IPS DF 6.9 (cell line): ENCODE measurements at regions not wholly inside any gene's neighbourhood (a gene's known extent, or its start where the extent isn't known, plus 50 kb on each side); places are given as distances from the start of the nearest gene placed in this dataset.

Experiments used
- DNase-seq: peaks from one replicate; pipeline ENCODE4 v3.0.0-alpha.2; 2013; ENCODE audit warnings: low read depth, low spot score
- H3K27ac ChIP-seq: one replicate; pipeline ENCODE4 v1.5.1; 2013; ENCODE audit warnings: low read length, control low read depth
- H3K27me3 ChIP-seq: 2 replicates; pipeline ENCODE4 v1.6.1; 2013; ENCODE audit warnings: mild to moderate bottlenecking, low read length; ENCODE audit not compliant: control insufficient read depth, insufficient read depth
- H3K36me3 ChIP-seq: 2 replicates; pipeline ENCODE4 v1.6.1; 2013; ENCODE audit warnings: low read length; ENCODE audit not compliant: control insufficient read depth, insufficient read depth
- H3K4me1 ChIP-seq: 2 replicates; pipeline ENCODE4 v1.6.1; 2013; ENCODE audit warnings: low read length; ENCODE audit not compliant: control insufficient read depth, insufficient read depth
- H3K4me3 ChIP-seq: 2 replicates; pipeline ENCODE4 v1.5.1; 2013; ENCODE audit warnings: mild to moderate bottlenecking, low read length
- H3K9me3 ChIP-seq: 2 replicates; pipeline ENCODE4 v1.6.1; 2013; ENCODE audit warnings: low read length, inconsistent platforms; ENCODE audit not compliant: control insufficient read depth, insufficient read depth
- WGBS: extraction: QIAGEN DNeasy Blood & Tissue Kit; methylation state at CpG from one replicate; pipeline ENCODE4 v1.1.7; 2013; ENCODE audit warnings: mixed read lengths, missing lambda C conversion rate; ENCODE audit not compliant: insufficient read length, insufficient coverage; 5-methylcytosine and 5-hydroxymethylcytosine counted together

GRCh38 chr2:116487336-116487735 lies 1327.2 kb upstream of the DDX18 start:
- WGBS = no CpG with 5 or more reads among the region's 1 CpG
- no peaks in the 10 kb centered on the region; the same call in 1 of the 2 replicates for H3K27me3 ChIP-seq
- H3K9me3 ChIP-seq = no peaks in the 10 kb centered on the region
- no peak for DNase-seq
- no peak overlapping the region for H3K27ac ChIP-seq
- no peaks in the 10 kb centered on the region for H3K36me3 ChIP-seq
- H3K4me1 ChIP-seq = no peaks in the 10 kb centered on the region
- H3K4me3 ChIP-seq = no peak overlapping the region

GRCh38 chr2:116489292-116489691 lies 1325.2 kb upstream of the DDX18 start:
- Histone ChIP-seq H3K36me3 (no peaks in the 10 kb centered on the region), H3K4me1 (no peaks in the 10 kb centered on the region), H3K4me3 (no peak overlapping the region), H3K27ac (no peak overlapping the region), H3K9me3 (no peaks in the 10 kb centered on the region), H3K27me3 (no peaks in the 10 kb centered on the region; the same call in 1 of the 2 replicates)
- WGBS = no CpG with 5 or more reads among the region's 6 CpGs
- no peak for DNase-seq

GRCh38 chr2:116489944-116490343 lies 1324.5 kb upstream of the DDX18 start:
- Histone ChIP-seq H3K4me3 (no peak overlapping the region), H3K27ac (no peak overlapping the region), H3K9me3 (no peaks in the 10 kb centered on the region), H3K27me3 (no peaks in the 10 kb centered on the region; the same call in 1 of the 2 replicates), H3K36me3 (no peaks in the 10 kb centered on the region), H3K4me1 (no peaks in the 10 kb centered on the region)
- no CpG with 5 or more reads among the region's 1 CpG for WGBS
- DNase-seq = no peak

DNA sequence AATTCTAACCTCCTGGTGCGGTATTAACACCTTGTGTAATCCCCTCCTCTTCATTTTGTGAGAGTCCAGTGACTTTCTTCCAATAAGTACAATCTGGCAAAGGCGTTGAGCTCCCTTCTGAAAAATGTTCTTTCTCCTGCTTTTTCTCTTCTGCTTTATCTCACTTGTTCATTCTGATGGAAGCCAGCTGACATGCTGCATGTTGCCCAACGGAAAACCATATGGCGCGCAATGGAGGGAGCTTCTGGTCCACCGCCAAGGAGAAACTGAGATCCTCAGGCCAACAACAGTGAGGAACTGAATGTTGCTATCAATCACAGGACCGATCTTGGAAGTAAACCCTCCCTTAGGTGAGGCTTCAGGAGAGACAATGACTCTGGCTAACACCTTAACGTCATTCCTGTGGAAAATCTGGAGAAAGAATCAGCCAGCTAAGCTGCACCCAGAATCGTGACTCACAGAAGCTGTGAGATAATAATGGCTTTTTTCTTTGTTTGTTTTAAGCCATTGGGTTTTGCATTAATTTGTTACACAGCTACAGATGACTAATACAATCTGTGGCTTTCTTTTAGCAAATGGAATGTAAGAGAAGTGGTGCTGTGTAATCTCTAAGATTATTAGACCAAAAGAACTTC lies 1323.9 kb upstream of the DDX18 start:
- H3K27ac ChIP-seq = no peak overlapping the region
- no CpG with 5 or more reads among the region's 9 CpGs for WGBS
- DNase-seq = no peak
- no peaks in the 10 kb centered on the region; the same call in 1 of the 2 replicates for H3K27me3 ChIP-seq
- no peaks in the 10 kb centered on the region for H3K4me1 ChIP-seq
- H3K4me3 ChIP-seq = no peak overlapping the region
- H3K9me3 ChIP-seq = no peaks in the 10 kb centered on the region
- H3K36me3 ChIP-seq = no peaks in the 10 kb centered on the region

GRCh38 chr2:116491292-116491691 lies 1323.2 kb upstream of the DDX18 start:
- Histone ChIP-seq H3K9me3 (no peaks in the 10 kb centered on the region), H3K4me1 (no peaks in the 10 kb centered on the region), H3K4me3 (no peak overlapping the region), H3K36me3 (no peaks in the 10 kb centered on the region), H3K27ac (no peak overlapping the region), H3K27me3 (no peaks in the 10 kb centered on the region; the same call in 1 of the 2 replicates)
- no CpG with 5 or more reads among the region's 11 CpGs for WGBS
- no peak for DNase-seq

GRCh38 chr2:116499389-116499788 lies 1315.1 kb upstream of the DDX18 start:
- Histone ChIP-seq H3K4me1 (no peaks in the 10 kb centered on the region), H3K9me3 (no peaks in the 10 kb centered on the region), H3K4me3 (no peak overlapping the region), H3K27me3 (no peaks in the 10 kb centered on the region), H3K27ac (no peak overlapping the region), H3K36me3 (no peaks in the 10 kb centered on the region)
- no CpG with 5 or more reads among the region's 5 CpGs for WGBS
- no peak for DNase-seq

- Histone ChIP-seq H3K9me3 (no peaks in the 10 kb centered on the region), H3K4me3 (no peak overlapping the region), H3K27me3 (no peaks in the 10 kb centered on the region), H3K36me3 (no peaks in the 10 kb centered on the region), H3K4me1 (no peaks in the 10 kb centered on the region), H3K27ac (no peak overlapping the region)
- peak; percentile 16 for DNase-seq
- no CpG with 5 or more reads among the region's 3 CpGs for WGBS
Observed at GRCh38 chr2:116510117-116510671, 1304.3 kb upstream of the DDX18 start.

GRCh38 chr2:116511426-116511825 lies 1303.1 kb upstream of the DDX18 start:
- Histone ChIP-seq H3K27me3 (no peaks in the 10 kb centered on the region), H3K27ac (no peak overlapping the region), H3K36me3 (no peaks in the 10 kb centered on the region), H3K9me3 (no peaks in the 10 kb centered on the region), H3K4me3 (no peak overlapping the region), H3K4me1 (no peaks in the 10 kb centered on the region)
- no peak for DNase-seq
- no CpG with 5 or more reads among the region's 6 CpGs for WGBS

DNA sequence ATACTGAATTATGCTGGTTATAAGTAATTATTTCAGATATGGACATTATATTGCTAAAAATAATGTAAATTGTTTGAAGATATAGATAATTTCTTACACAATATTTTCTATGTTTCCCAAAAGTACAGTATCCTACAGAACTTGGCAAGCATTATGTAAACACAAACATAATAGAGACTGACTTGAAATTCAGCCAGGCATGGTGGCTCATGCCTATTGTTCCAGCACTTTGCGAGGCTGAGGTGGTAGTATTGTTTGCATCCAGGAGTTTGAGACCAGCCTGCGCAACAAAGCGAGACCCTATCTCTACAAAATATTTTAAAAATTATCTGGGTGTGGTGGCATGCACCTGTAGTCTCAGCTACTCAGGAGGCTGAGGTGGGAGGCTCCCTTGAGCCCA lies 1300.5 kb upstream of the DDX18 start:
- DNase-seq = no peak
- H3K4me1 ChIP-seq = no peaks in the 10 kb centered on the region
- WGBS = no CpG with 5 or more reads among the region's 3 CpGs
- no peaks in the 10 kb centered on the region for H3K27me3 ChIP-seq
- H3K27ac ChIP-seq = no peak overlapping the region
- H3K9me3 ChIP-seq = no peaks in the 10 kb centered on the region
- H3K36me3 ChIP-seq = no peaks in the 10 kb centered on the region
- H3K4me3 ChIP-seq = no peak overlapping the region

- no CpG with 5 or more reads among the region's 1 CpG for WGBS
- no peaks in the 10 kb centered on the region for H3K36me3 ChIP-seq
- no peak for DNase-seq
Observed at GRCh38 chr2:116517936-116518335, 1296.6 kb upstream of the DDX18 start.

GRCh38 chr2:116537811-116538210 lies 1276.7 kb upstream of the DDX18 start:
- H3K27me3 ChIP-seq = no peaks in the 10 kb centered on the region; the same call in 1 of the 2 replicates

More at GRCh38 chr2:116517936-116518335, 1296.6 kb upstream of the DDX18 start:
- no peaks in the 10 kb centered on the region for H3K4me1 ChIP-seq
- no peaks in the 10 kb centered on the region for H3K9me3 ChIP-seq
- H3K27me3 ChIP-seq = no peaks in the 10 kb centered on the region
- H3K27ac ChIP-seq = no peak overlapping the region
- no peak overlapping the region for H3K4me3 ChIP-seq

More at GRCh38 chr2:116537811-116538210, 1276.7 kb upstream of the DDX18 start:
- H3K27ac ChIP-seq = no peak overlapping the region
- WGBS = 100% methylated on average over 1 of the region's 5 CpGs
- H3K4me1 ChIP-seq = no peaks in the 10 kb centered on the region
- no peaks in the 10 kb centered on the region for H3K36me3 ChIP-seq
- H3K9me3 ChIP-seq = no peaks in the 10 kb centered on the region
- H3K4me3 ChIP-seq = no peak overlapping the region
- no peak for DNase-seq
